Ovary (tissue), 7 donors: ENCODE measurements at regions not wholly inside any gene's neighbourhood (a gene's known extent, or its start where the extent isn't known, plus 50 kb on each side); places are given as distances from the start of the nearest gene placed in this dataset.
"Not testable (repeated sequence)": the region's sequence is repeated elsewhere in the genome, so short reads cannot be mapped to it uniquely, and the experiment has no call there.

Experiments used
- DNase-seq, 5 donors: peaks; one replicate each; pipeline ENCODE4 v3.0.0-alpha.2; 2019 to 2020
- H3K27ac ChIP-seq, 2 donors: fragments of 200-600 bp; one replicate each; pipeline versions ENCODE4 v1.5.1 to v1.8.0; 2019 to 2022
- H3K27me3 ChIP-seq: fragments of 200-600 bp; one replicate; pipeline ENCODE4 v1.8.0; 2022
- H3K36me3 ChIP-seq: fragments of 200-600 bp; sonication (generic); one replicate; pipeline ENCODE4 v1.5.1; 2019
- H3K4me1 ChIP-seq: one replicate; pipeline ENCODE4 v1.8.1; 2013; ENCODE audit warnings: mild to moderate bottlenecking, moderate library complexity; ENCODE audit not compliant: insufficient read depth
- H3K4me3 ChIP-seq: fragments of 200-600 bp; sonication (generic); one replicate; pipeline ENCODE4 v1.5.1; 2017
- H3K9me3 ChIP-seq, 2 donors: fragments of 200-600 bp in 1 of 2; sonication (generic) in 1 of 2; one replicate each; pipeline versions ENCODE4 v1.5.1 to v1.8.1; 2013 to 2019; ENCODE audit warnings: mild to moderate bottlenecking in 1 of 2, moderate library complexity in 1 of 2
- EP300 ChIP-seq: sonication (generic); formaldehyde crosslinking; IDR thresholded peaks from one replicate; pipeline ENCODE4 v1.6.1; 2017; ENCODE audit warnings: antibody characterized with exemption
- POLR2A ChIP-seq: fragments of 450-650 bp; IDR thresholded peaks from one replicate; pipeline ENCODE4 v1.6.1; 2017; ENCODE audit warnings: antibody characterized with exemption, mild to moderate bottlenecking, moderate library complexity
- WGBS, 3 donors: extraction: QIAGEN DNeasy Blood & Tissue Kit in 1 of 3; methylation state at CpG; one replicate each; pipeline versions ENCODE4 v1.1.5 to v1.1.7; 2013 to 2017; 5-methylcytosine and 5-hydroxymethylcytosine counted together
- intact Hi-C, 4 donors: fragments of 100-400 bp; cut with DNase I; formaldehyde crosslinking; loops; one replicate each; pipeline versions ENCODE4 v1.11.0 to v1.15.1; 2022 to 2023
- TF ChIP-seq, protein P1 (sequence below), 3 donors: fragments of 450-650 bp in 2 of 3; fragments of 200-600 bp in 1 of 3; IDR thresholded peaks; one replicate each; pipeline versions ENCODE4 v1.5.1 to v1.8.0; 2016 to 2022; ENCODE audit warnings: antibody characterized with exemption in 3 of 3, mild to moderate bottlenecking in 1 of 3
- donor health status: DM: no; HTN: no; CAD: no; lungs with moderate emphysema.
- donor health status: DM: no; HTN: no; CAD: no.
- donor health status: Bipolar disorder and iron deficiency.
- donor health status: DM: no; HTN: no; CAD: no.
- donor health status: DM: yes; HTN: yes; CAD: no.

DNA sequence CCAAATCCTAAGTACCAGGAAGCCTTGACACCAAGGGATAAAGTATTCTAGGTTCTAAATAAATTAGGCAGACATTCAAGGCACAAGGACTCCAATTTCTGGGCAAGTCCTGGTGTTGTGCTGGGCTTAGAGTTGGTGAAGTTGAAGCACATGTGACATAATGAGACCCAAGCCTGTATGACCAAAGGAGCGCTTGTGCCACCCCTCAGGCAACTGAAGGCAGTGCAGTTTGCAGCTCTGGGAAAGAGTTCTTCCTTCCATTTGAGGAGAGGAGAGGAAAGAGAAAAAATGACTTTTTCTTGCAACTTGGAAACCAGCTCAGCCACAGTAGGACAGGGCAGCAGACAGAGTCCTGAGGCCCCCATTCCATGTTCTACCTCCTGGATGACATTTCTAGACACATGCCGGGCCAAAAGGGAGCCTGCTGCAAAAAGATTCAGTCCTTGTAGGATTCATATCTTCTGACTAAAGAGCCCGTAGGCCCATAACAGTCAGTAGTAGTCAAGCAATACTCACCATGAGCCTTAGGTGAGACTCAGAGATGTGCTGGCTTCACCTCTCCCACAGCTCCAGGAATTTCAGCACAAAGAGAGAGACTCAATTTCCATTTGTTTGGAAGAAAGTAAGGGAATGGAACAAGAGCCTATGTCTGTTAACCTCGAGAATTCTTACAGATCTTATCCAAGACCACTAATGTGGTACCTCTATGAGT lies 588.8 kb upstream of the BCHE start:
- Histone ChIP-seq H3K4me3 (no peak overlapping the region), H3K9me3 (no peaks in the 10 kb centered on the region), H3K4me1 (no peaks in the 10 kb centered on the region), H3K36me3 (no peaks in the 10 kb centered on the region), H3K27ac (no peak overlapping the region), H3K27me3 (no peaks in the 10 kb centered on the region)
- DNase-seq, result no peak
- intact Hi-C loops, result no loop called here
- WGBS, 3 donors, result 88 to 89% (median 89%) methylated on average over 4 of the region's 4 CpGs
- no peak for TF ChIP-seq EP300
- TF ChIP-seq, protein P1, sequence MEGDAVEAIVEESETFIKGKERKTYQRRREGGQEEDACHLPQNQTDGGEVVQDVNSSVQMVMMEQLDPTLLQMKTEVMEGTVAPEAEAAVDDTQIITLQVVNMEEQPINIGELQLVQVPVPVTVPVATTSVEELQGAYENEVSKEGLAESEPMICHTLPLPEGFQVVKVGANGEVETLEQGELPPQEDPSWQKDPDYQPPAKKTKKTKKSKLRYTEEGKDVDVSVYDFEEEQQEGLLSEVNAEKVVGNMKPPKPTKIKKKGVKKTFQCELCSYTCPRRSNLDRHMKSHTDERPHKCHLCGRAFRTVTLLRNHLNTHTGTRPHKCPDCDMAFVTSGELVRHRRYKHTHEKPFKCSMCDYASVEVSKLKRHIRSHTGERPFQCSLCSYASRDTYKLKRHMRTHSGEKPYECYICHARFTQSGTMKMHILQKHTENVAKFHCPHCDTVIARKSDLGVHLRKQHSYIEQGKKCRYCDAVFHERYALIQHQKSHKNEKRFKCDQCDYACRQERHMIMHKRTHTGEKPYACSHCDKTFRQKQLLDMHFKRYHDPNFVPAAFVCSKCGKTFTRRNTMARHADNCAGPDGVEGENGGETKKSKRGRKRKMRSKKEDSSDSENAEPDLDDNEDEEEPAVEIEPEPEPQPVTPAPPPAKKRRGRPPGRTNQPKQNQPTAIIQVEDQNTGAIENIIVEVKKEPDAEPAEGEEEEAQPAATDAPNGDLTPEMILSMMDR (IDR thresholded peaks at IDR 0.05), result no peak
- no peak for TF ChIP-seq POLR2A

GRCh38 chr3:166425021-166425420 lies 587.8 kb upstream of the BCHE start:
- H3K27me3 ChIP-seq, result no peaks in the 10 kb centered on the region
- H3K4me3 ChIP-seq, result no peak overlapping the region
- no peaks in the 10 kb centered on the region for H3K36me3 ChIP-seq
- H3K4me1 ChIP-seq, result no peaks in the 10 kb centered on the region
- H3K27ac ChIP-seq, result no peak overlapping the region
- intact Hi-C loops, result no loop called here
- no peak for DNase-seq
- TF ChIP-seq, protein P1 (IDR thresholded peaks at IDR 0.05), result no peak
- TF ChIP-seq POLR2A (no peak), EP300 (no peak)
- no peaks in the 10 kb centered on the region for H3K9me3 ChIP-seq

DNA sequence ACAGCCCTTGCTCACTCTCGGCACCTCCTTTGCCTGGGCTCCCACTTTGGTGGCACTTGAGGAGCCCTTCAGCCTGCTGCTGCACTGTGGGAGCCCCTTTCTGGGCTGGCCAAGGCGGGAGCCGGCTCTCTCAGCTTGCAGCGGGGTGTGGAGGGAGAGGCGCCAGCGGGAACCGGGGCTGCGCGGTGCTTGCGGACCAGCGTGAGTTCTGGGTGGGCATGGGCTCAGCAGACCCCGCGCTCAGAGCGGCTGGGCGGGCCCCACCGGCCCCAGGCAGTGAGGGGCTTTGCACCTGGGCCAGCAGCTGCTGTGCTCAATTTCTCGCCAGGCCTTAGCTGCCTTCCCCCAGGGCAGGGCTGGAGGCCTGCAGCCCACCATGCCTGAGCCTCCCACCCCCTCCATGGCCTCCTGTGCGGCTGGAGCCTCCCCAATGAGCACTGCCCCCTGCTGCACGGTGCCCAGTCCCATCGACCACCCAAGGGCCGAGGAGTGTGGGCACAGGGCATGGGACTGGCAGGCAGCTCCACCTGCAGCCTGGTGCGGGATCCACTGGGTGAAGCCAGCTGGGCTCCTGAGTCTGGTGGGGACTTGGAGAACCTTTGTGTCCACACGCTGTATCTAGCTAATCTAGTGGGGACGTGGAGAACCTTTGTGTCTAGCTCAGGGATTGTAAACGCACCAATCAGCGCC lies 586.7 kb upstream of the BCHE start:
- H3K9me3 ChIP-seq, H3K4me1 ChIP-seq, H3K27ac ChIP-seq, H3K27me3 ChIP-seq, DNase-seq, H3K36me3 ChIP-seq, intact Hi-C loops, H3K4me3 ChIP-seq: not testable (repeated sequence)
- WGBS, 3 donors, result 89 to 94% (median 89%) methylated on average over 17 to 26 of the region's 26 CpGs

GRCh38 chr3:166422556-166422955 lies 585.3 kb upstream of the BCHE start:
- Histone ChIP-seq H3K4me1 (no peaks in the 10 kb centered on the region), H3K9me3 (no peaks in the 10 kb centered on the region), H3K36me3 (no peaks in the 10 kb centered on the region), H3K4me3 (no peak overlapping the region), H3K27me3 (no peaks in the 10 kb centered on the region), H3K27ac (no peak overlapping the region)
- intact Hi-C loops, result no loop called here
- no peak for DNase-seq
- TF ChIP-seq, protein P1 (IDR thresholded peaks at IDR 0.05), result no peak
- TF ChIP-seq POLR2A (no peak), EP300 (no peak)

DNA sequence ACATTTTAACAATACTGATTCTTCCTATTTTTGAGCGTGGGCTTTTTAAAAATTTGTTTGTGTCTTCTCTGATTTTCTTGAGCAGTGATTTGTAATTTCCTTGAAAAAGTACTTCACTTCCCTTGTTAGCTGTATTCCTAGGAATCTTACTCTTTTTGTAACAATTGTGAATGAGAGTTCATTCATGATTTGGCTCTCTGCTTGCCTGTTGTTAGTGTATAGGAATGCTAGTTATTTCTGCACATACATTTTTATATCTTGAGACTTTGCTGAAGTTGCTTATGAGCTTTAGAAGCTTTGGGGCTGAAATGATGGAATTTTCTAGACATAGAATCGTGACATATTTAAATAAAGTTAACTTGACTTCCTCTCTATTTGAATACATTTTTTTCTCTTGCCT lies 582.8 kb upstream of the BCHE start:
- no peaks in the 10 kb centered on the region for H3K36me3 ChIP-seq
- H3K27ac ChIP-seq, result no peak overlapping the region
- no peaks in the 10 kb centered on the region for H3K4me1 ChIP-seq
- no peaks in the 10 kb centered on the region for H3K27me3 ChIP-seq
- 74 to 83% (median 81%) methylated on average over 2 of the region's 2 CpGs for WGBS, 3 donors
- no peak for DNase-seq
- intact Hi-C loops, result no loop called here
- no peaks in the 10 kb centered on the region for H3K9me3 ChIP-seq
- TF ChIP-seq, protein P1 (IDR thresholded peaks at IDR 0.05), result no peak
- TF ChIP-seq POLR2A (no peak), EP300 (no peak)
- no peak overlapping the region for H3K4me3 ChIP-seq
